ENCODE measurements at regions not wholly inside any gene's neighbourhood (a gene's known extent, or its start where the extent isn't known, plus 50 kb on each side); places are given as distances from the start of the nearest gene placed in this dataset.

- Mint-ChIP-seq H3K27me3 (ENCODE audit: unreplicated experiment) (peaks cover 6% of the 10 kb centered on the region), H3K27ac (ENCODE audit: unreplicated experiment) (peak overlapping the region; percentile 87), H3K9me3 (ENCODE audit: unreplicated experiment) (peaks cover 3% of the 10 kb centered on the region), H3K4me3 (ENCODE audit: unreplicated experiment) (no peak overlapping the region), H3K4me1 (ENCODE audit: low read depth, unreplicated experiment) (peaks cover 20% of the 10 kb centered on the region), H3K36me3 (ENCODE audit: unreplicated experiment) (no peaks in the 10 kb centered on the region)
- TF ChIP-seq CTCF (IDR thresholded peaks at IDR 0.05; ENCODE audit: partially characterized antibody, unreplicated experiment): no peak
- no peak for DNase-seq
Observed at GRCh38 chr5:158175934-158176481, 317.1 kb upstream of the CLINT1 start.

DNA sequence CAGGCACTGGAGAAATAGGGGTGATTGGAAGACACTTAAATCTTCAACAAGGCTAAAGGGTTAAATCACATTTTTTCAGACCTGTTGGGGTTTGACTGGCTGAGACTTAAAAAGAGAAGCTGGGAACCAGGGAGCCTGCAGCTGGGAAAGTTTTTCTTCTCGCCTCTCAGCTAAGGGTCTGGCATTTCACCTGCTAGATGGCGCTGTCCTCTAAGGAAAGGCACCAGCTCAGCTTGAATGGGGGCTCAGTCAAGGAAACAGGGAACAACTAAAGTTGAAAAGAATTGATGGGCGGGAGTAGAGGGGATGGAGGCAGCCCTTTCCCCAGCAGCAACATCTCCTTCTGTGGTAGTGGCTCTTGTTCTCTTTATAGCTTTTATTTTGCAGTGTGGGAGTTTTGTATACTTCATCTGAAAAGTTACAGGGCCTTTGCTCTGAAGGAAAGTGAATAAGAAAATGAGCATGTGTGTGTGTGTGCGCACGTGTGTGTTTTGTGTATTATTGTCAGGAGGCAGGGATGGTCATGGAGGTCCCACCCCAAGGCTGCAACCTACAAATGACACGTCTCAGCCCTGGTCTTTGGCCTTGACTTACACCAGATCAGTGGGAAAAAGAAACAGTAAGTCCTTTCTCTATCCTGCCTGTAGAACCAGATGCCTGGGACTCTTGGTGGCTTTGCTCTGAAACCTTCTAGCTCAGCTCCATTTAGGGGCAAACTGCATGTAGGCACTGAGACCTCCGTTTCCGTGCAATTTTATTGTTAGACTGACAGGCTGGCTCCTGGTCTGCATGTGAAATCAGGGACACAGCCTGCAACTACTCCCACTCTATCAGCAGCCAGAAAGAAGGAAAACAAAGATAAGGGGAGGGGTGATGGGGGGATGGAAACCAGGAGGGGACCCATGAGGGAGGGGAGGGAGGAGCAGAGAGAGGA is 316.2 kb upstream of the CLINT1 start:
- peak overlapping the region; percentile 87 for H3K27ac Mint-ChIP-seq (ENCODE audit: unreplicated experiment)
- H3K4me3 Mint-ChIP-seq (ENCODE audit: unreplicated experiment): peak overlapping the region; percentile 56

DNA sequence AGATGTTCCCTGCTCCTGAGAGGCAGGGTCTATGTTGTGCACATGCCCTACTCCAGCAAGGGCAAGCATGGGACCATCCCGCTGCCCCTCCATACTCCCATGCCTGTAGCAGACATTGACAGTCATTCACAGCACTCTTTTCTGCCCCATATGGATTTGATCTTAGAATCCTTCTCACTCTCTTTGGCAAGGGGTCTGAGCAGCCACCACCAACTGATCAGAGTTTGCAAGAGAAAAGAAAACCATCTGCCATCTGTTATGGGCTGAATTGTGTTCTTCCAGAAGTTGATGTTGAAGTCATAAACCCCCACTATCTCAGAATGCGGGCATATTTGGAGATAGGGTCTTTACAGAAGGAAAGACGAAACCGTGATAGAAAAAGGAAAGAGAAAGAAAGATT is 315.1 kb upstream of the CLINT1 start:
- H3K36me3 Mint-ChIP-seq (ENCODE audit: unreplicated experiment): no peaks in the 10 kb centered on the region
- TF ChIP-seq CTCF (IDR thresholded peaks at IDR 0.05; ENCODE audit: partially characterized antibody, unreplicated experiment): no peak
- no peak for DNase-seq
- peaks cover 6% of the 10 kb centered on the region for H3K27me3 Mint-ChIP-seq (ENCODE audit: unreplicated experiment)
- H3K27ac Mint-ChIP-seq (ENCODE audit: unreplicated experiment): no peak overlapping the region
- H3K9me3 Mint-ChIP-seq (ENCODE audit: unreplicated experiment): peaks cover 3% of the 10 kb centered on the region
- peaks cover 20% of the 10 kb centered on the region for H3K4me1 Mint-ChIP-seq (ENCODE audit: low read depth, unreplicated experiment)
- no peak overlapping the region for H3K4me3 Mint-ChIP-seq (ENCODE audit: unreplicated experiment)

More for the DNA sequence above, 316.2 kb upstream of the CLINT1 start:
- Mint-ChIP-seq H3K9me3 (ENCODE audit: unreplicated experiment) (peaks cover 3% of the 10 kb centered on the region), H3K27me3 (ENCODE audit: unreplicated experiment) (peaks cover 6% of the 10 kb centered on the region), H3K4me1 (ENCODE audit: low read depth, unreplicated experiment) (peaks cover 20% of the 10 kb centered on the region), H3K36me3 (ENCODE audit: unreplicated experiment) (no peaks in the 10 kb centered on the region)
- DNase-seq: peak; percentile 85
- TF ChIP-seq CTCF (IDR thresholded peaks at IDR 0.05; ENCODE audit: partially characterized antibody, unreplicated experiment): peak; percentile 79

GRCh38 chr5:158172005-158172404 is 313.1 kb upstream of the CLINT1 start:
- TF ChIP-seq CTCF (IDR thresholded peaks at IDR 0.05; ENCODE audit: partially characterized antibody, unreplicated experiment): no peak
- H3K27ac Mint-ChIP-seq (ENCODE audit: unreplicated experiment): no peak overlapping the region
- DNase-seq: no peak
- peaks cover 3% of the 10 kb centered on the region for H3K9me3 Mint-ChIP-seq (ENCODE audit: unreplicated experiment)
- H3K4me3 Mint-ChIP-seq (ENCODE audit: unreplicated experiment): no peak overlapping the region
- peaks cover 3% of the 10 kb centered on the region for H3K27me3 Mint-ChIP-seq (ENCODE audit: unreplicated experiment)
- H3K4me1 Mint-ChIP-seq (ENCODE audit: low read depth, unreplicated experiment): peaks cover 18% of the 10 kb centered on the region
- H3K36me3 Mint-ChIP-seq (ENCODE audit: unreplicated experiment): no peaks in the 10 kb centered on the region

- Mint-ChIP-seq H3K27me3 (ENCODE audit: unreplicated experiment) (peaks cover 3% of the 10 kb centered on the region), H3K4me1 (ENCODE audit: low read depth, unreplicated experiment) (peaks cover 9% of the 10 kb centered on the region), H3K9me3 (ENCODE audit: unreplicated experiment) (no peaks in the 10 kb centered on the region), H3K27ac (ENCODE audit: unreplicated experiment) (no peak overlapping the region), H3K4me3 (ENCODE audit: unreplicated experiment) (no peak overlapping the region), H3K36me3 (ENCODE audit: unreplicated experiment) (no peaks in the 10 kb centered on the region)
- no peak for TF ChIP-seq CTCF (IDR thresholded peaks at IDR 0.05; ENCODE audit: partially characterized antibody, unreplicated experiment)
- DNase-seq: no peak
Observed at GRCh38 chr5:158170534-158170933, 311.6 kb upstream of the CLINT1 start.

Data from glutamatergic neuron (in vitro differentiated cells).